ENCODE measurements at regions not wholly inside any gene's neighbourhood (a gene's known extent, or its start where the extent isn't known, plus 50 kb on each side); places are given as distances from the start of the nearest gene placed in this dataset.

- TF ChIP-seq, protein P1, sequence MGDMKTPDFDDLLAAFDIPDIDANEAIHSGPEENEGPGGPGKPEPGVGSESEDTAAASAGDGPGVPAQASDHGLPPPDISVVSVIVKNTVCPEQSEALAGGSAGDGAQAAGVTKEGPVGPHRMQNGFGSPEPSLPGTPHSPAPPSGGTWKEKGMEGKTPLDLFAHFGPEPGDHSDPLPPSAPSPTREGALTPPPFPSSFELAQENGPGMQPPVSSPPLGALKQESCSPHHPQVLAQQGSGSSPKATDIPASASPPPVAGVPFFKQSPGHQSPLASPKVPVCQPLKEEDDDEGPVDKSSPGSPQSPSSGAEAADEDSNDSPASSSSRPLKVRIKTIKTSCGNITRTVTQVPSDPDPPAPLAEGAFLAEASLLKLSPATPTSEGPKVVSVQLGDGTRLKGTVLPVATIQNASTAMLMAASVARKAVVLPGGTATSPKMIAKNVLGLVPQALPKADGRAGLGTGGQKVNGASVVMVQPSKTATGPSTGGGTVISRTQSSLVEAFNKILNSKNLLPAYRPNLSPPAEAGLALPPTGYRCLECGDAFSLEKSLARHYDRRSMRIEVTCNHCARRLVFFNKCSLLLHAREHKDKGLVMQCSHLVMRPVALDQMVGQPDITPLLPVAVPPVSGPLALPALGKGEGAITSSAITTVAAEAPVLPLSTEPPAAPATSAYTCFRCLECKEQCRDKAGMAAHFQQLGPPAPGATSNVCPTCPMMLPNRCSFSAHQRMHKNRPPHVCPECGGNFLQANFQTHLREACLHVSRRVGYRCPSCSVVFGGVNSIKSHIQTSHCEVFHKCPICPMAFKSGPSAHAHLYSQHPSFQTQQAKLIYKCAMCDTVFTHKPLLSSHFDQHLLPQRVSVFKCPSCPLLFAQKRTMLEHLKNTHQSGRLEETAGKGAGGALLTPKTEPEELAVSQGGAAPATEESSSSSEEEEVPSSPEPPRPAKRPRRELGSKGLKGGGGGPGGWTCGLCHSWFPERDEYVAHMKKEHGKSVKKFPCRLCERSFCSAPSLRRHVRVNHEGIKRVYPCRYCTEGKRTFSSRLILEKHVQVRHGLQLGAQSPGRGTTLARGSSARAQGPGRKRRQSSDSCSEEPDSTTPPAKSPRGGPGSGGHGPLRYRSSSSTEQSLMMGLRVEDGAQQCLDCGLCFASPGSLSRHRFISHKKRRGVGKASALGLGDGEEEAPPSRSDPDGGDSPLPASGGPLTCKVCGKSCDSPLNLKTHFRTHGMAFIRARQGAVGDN (CRISPR knock-in tag; IDR thresholded peaks at IDR 0.05): no peak
Measured at GRCh38 chr3:177469216-177469615, 271.9 kb upstream of the TBL1XR1 start (continued).

DNA sequence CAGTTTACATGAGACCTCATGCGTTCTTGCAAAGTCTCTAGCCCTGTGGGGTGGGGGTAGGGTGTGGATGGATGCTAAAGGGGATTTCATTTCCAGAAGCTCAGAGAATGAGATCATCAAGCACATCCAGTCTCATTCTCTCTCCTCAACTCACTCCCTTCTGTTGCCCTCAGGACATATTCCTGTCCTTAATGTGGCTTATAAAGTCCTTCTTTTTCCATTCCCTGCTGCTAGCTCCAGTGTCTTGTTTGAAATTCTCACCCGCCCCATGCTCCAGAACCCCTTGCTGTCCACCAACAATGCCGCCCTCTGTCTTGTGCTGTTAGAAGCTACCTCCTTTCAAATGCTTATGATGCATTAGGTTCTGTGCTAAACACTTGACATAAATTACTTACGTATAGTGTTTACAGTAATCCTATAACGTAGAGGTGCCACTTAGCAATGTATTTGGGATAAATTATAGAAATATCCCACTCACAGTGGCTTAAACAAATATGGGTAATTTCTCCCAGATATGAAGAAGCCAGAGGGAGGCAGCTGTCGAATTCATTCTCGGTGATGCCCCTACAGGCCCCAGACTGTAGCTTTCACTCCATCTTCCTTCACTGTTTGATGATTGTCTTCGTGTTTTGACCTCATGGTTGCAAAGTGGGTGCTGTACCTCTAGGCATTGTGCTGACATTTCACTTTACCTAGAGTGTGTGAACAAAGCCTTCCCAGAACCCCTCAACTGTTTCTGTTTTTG is 273.1 kb upstream of the TBL1XR1 start:
- no TSS peak for BruUV-seq (replicated peaks)
- Histone ChIP-seq H3K36me3 (replicated peaks in 1 of 2; ENCODE audit: control insufficient read depth in 1 of 2, insufficient read depth in 2 of 2, low read length in 2 of 2) (no peaks in the 10 kb centered on the region), H3K4me1 (ENCODE audit: insufficient read depth, low read length) (peaks cover 13% of the 10 kb centered on the region), H3K27ac (ENCODE audit: extremely low read length, insufficient read depth, low read length) (no peak overlapping the region), H3K4me3 (replicated peaks in 1 of 3; ENCODE audit: insufficient read depth in 1 of 3, low read depth in 2 of 3, low read length in 3 of 3) (no peak overlapping the region), H3K27me3 (ENCODE audit: control insufficient read depth in 1 of 2, insufficient read depth in 2 of 2, low read length in 2 of 2) (no peaks in the 10 kb centered on the region), H3K4me2 (ENCODE audit: low read depth, low read length) (no peak overlapping the region), H2AFZ (ENCODE audit: low read length) (peak overlapping the region; percentile 60), H3K79me2 (ENCODE audit: insufficient read depth, low read length) (no peaks in the 10 kb centered on the region), H3K9me3 (ENCODE audit: low read length) (no peaks in the 10 kb centered on the region), H3K9ac (ENCODE audit: insufficient read depth, low read depth, low read length) (no peak overlapping the region), H4K20me1 (ENCODE audit: insufficient read depth, low read length) (no peaks in the 10 kb centered on the region)
- POLR2A ChIA-PET: no interaction called here
- no peak for DNase-seq (ENCODE audit: low spot score)
- peak in 1 of 2 experiments; percentile 18; a peak in 1 of 4 replicates for TF ChIP-seq MAFK (conservative IDR thresholded peaks at IDR 0.05 in 1 of 2, IDR thresholded peaks at IDR 0.05 in 1 of 2; ENCODE audit: low read length in 2 of 2)
- no peak for TF ChIP-seq ZNF674 (CRISPR knock-in tag; IDR thresholded peaks at IDR 0.05; ENCODE audit: low read depth)
- in situ Hi-C loops (cut with HindIII; ENCODE audit: extremely low pct_ligation_motif_present, low pct_unique_long_range_greater_than_20kb): no loop called here
- ATAC-seq: no peak
- intact Hi-C loops (cut with micrococcal nuclease; ENCODE audit: unreplicated experiment): loop anchor here (10.0 kb wide), 1 partner anchor 416 kb away; no protein-coding TSS in a partner anchor
- no peak for FAIRE-seq
- 70% methylated on average over 8 of the region's 8 CpGs for WGBS (ENCODE audit: low lambda C conversion rate)
- CTCF ChIA-PET (ENCODE audit: low intra/inter-chr PET ratio, low total read pairs): no interaction called here
